ENCODE measurements at regions not wholly inside any gene's neighbourhood (a gene's known extent, or its start where the extent isn't known, plus 50 kb on each side); places are given as distances from the start of the nearest gene placed in this dataset.

DNA sequence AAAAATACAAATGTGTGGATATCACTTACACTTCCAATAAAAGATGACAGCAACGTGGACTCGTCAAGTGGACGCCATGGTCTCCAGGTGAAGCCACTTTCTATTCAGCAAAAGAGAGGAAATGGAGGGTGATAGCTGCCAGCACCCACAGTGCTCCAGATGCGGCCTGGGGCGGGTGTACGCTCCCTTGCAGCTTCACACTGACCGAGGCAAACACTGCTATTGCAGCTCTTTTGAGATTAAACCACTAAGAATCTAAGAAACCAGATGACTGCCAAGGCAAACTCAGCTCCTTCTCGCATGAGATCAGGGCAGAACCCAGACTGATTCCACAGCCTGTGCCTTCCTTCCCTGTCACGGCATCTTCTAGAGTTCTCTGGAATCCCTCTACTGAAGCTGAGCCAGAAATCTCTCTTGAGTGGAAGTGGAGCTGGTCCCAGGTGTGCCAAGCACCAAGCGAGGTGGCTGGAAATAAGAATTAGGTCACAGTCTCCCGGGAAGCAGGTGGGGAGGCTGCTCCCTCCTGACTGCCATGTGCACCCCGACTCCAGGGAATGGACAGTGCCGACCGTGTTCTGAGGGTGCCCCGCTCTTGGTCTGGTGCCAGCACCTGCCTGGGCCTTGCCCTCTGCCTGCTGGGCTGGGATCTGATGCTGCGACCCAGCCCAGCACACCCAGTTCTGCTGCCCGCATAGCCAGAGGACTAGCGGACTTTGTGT lies 90.1 kb upstream of the AFDN start:
- TF ChIP-seq POLR2AphosphoS5 (IDR thresholded peaks at IDR 0.05; ENCODE audit: low read depth, low read length) (no peak), ZBTB33 (CRISPR knock-in tag; IDR thresholded peaks at IDR 0.05) (no peak), SIN3A (IDR thresholded peaks at IDR 0.05; ENCODE audit: borderline replicate concordance, low read depth, low read length) (no peak), SMC3 (IDR thresholded peaks at IDR 0.05; ENCODE audit: low read length) (no peak), PHF21A (CRISPR knock-in tag; IDR thresholded peaks at IDR 0.05) (no peak)
- TF ChIP-seq, protein P1, sequence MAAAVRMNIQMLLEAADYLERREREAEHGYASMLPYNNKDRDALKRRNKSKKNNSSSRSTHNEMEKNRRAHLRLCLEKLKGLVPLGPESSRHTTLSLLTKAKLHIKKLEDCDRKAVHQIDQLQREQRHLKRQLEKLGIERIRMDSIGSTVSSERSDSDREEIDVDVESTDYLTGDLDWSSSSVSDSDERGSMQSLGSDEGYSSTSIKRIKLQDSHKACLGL (CRISPR knock-in tag; IDR thresholded peaks at IDR 0.05), result no peak
